Sigmoid colon (tissue), 4 donors: ENCODE measurements at regions not wholly inside any gene's neighbourhood (a gene's known extent, or its start where the extent isn't known, plus 50 kb on each side); places are given as distances from the start of the nearest gene placed in this dataset.

Experiments
- CTCF ChIP-seq, 4 experiments: fragments of 450-650 bp in 3 of 4; fragments of 200-600 bp in 1 of 4; IDR thresholded peaks; one replicate each; pipeline ENCODE4 v1.5.1; 2016 to 2019; ENCODE audit warnings: antibody characterized with exemption in 4 of 4, mild to moderate bottlenecking in 3 of 4, moderate library complexity in 2 of 4
- EP300 ChIP-seq, 4 donors: sonication (generic); formaldehyde crosslinking; IDR thresholded peaks; one replicate each; pipeline ENCODE4 v1.6.1; 2017; ENCODE audit warnings: antibody characterized with exemption in 4 of 4
- POLR2A ChIP-seq, 2 donors: fragments of 450-650 bp; IDR thresholded peaks; one replicate each; pipeline ENCODE4 v1.6.1; 2016; ENCODE audit warnings: antibody characterized with exemption in 2 of 2, mild to moderate bottlenecking in 2 of 2, moderate library complexity in 2 of 2
- POLR2AphosphoS5 ChIP-seq, 4 donors: sonication (generic); formaldehyde crosslinking; IDR thresholded peaks; one replicate each; pipeline ENCODE4 v1.6.1; 2017; ENCODE audit warnings: antibody characterized with exemption in 4 of 4

DNA sequence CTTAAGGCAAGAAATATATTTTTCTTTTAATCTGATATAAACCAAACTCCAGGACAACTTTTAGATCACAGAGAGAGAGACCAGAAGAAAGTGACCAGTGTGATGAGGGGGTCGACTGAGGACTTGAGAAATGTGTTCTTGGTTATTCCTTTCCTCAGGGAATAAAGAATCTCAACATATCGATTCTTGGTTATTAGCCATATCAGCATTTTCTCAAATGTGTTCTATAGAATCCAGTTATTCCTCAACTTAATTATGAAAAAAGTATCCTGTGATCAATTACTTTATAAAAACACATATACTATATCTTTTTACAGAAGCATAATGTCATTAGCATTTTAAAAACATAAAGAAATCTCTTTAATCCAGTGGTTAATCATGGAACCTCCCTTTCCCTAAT lies 222.1 kb upstream of the FAM3C start:
- no peak for TF ChIP-seq CTCF (IDR thresholded peaks at IDR 0.05)
- no peak for TF ChIP-seq POLR2A (IDR thresholded peaks at IDR 0.05)
- no peak for TF ChIP-seq POLR2AphosphoS5 (IDR thresholded peaks at IDR 0.05)
- no peak for TF ChIP-seq EP300 (IDR thresholded peaks at IDR 0.05)
